BJ (cell line): ENCODE measurements at regions not wholly inside any gene's neighbourhood (a gene's known extent, or its start where the extent isn't known, plus 50 kb on each side); places are given as distances from the start of the nearest gene placed in this dataset.

Source experiments
- CTCF ChIA-PET: fragments of 350-600 bp; formaldehyde crosslinking; extraction: SDS; loops from one replicate; lab custom pipeline; 2021; ENCODE audit warnings: antibody characterized with exemption, inconsistent platforms; lab: Yijun Ruan, JAX
- POLR2A ChIA-PET: fragments of 300-600 bp; sonication (Branson Sonifier 250); formaldehyde crosslinking; extraction: SDS; loops from one replicate; lab custom pipeline; 2021; ENCODE audit warnings: antibody characterized with exemption; lab: Charles Lee
- DNase-seq: peaks from one replicate; pipeline ENCODE4 v3.0.0-alpha.2; 2011; ENCODE audit warnings: low read depth
- H3K27me3 ChIP-seq: 2 replicates; pipeline ENCODE4 v1.6.0; 2011; ENCODE audit warnings: low read length; ENCODE audit not compliant: control insufficient read depth, insufficient read depth
- H3K36me3 ChIP-seq: 2 replicates; pipeline ENCODE4 v1.5.1; 2011; ENCODE audit warnings: low read length; ENCODE audit not compliant: control insufficient read depth, insufficient read depth
- H3K4me3 ChIP-seq: 2 replicates; pipeline ENCODE4 v1.5.1; 2011; ENCODE audit warnings: low read depth, mild to moderate bottlenecking, control low read depth, low read length
- CTCF ChIP-seq: IDR thresholded peaks from 2 replicates; pipeline ENCODE4 v1.5.1; 2011; ENCODE audit warnings: low read depth, mild to moderate bottlenecking, control low read depth, inconsistent platforms, low read length, moderate library complexity; ENCODE audit not compliant: insufficient read depth

DNA sequence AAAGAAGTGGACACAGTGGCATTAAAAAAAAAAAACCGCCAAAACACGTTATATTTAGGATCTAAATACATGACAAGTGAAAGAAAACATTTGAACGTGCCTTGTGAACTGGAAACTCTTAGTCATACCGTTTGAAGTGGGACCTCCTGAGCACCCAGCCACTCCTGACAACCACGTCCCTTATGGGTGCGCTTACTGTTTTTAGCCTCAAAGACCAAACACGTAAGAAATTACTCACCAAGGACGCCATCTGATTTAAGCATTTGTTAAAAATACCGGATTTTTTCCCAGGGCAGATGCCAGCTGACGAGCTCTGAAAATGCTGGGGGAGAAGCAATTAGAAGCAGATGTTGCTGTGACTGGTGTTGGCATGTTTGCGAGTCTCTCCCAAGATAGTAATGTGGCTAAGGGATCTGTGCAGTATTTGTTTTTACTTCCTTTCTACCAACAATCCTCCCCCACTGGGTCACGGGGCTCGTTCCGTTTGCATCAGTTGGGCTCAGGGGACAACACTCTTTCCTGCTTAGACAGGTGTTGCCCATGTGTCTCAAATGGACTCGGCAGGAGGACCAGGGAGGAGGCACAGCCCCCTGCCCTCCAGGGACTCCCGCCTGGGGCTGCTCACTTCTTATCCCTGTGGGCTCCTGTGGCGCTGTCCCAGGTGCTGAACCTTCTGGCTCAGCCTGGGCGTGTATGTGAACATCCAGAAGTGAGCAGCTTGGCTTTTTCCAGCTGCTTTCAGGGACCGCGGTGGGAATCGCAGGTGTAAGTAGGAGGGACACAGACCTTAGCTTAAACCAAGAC, 101.0 kb downstream of the BEGAIN start:
- H3K27me3 ChIP-seq: no peaks in the 10 kb centered on the region
- ChIA-PET CTCF (interaction anchor here (1.1 to 1.4 kb wide), 2 partner anchors 10 to 46 kb away, joined by 3 read pairs; no protein-coding TSS in a partner anchor), POLR2A (no interaction called here)
- H3K4me3 ChIP-seq: no peak overlapping the region
- H3K36me3 ChIP-seq: 0 out of 2 replicates have a peak, but pooled peaks cover 2% of the 10 kb centered on the region
- TF ChIP-seq CTCF: no peak
- peak; percentile 89 for DNase-seq
